ENCODE measurements at regions not wholly inside any gene's neighbourhood (a gene's known extent, or its start where the extent isn't known, plus 50 kb on each side); places are given as distances from the start of the nearest gene placed in this dataset.
A peak's percentile ranks its signal among the peaks of the same experiment; 100 is the strongest.

GRCh38 chr3:41030220-41030619 lies 169.1 kb upstream of the CTNNB1 start:
- DNase-seq, result no peak
- Histone ChIP-seq H3K36me3 (ENCODE audit: control insufficient read depth in 3 of 3, insufficient read depth in 2 of 3, low read depth in 1 of 3, low read length in 3 of 3) (no peaks in the 10 kb centered on the region), H3K4me1 (ENCODE audit: control insufficient read depth in 3 of 3, insufficient read depth in 2 of 3, low read depth in 1 of 3, low read length in 2 of 3) (peaks cover 0 to 3% (median 0%) of the 10 kb centered on the region in 3 donors), H3K27me3 (ENCODE audit: control insufficient read depth in 3 of 3, insufficient read depth in 3 of 3, low read length in 3 of 3) (no peaks in the 10 kb centered on the region), H3K27ac (ENCODE audit: low read depth in 1 of 3, low read length in 2 of 3) (no peak overlapping the region), H3K4me3 (ENCODE audit: low read depth in 1 of 3, low read length in 3 of 3) (no peak overlapping the region), H3K9me3 (ENCODE audit: control insufficient read depth in 2 of 2, insufficient read depth in 1 of 2, low read depth in 1 of 2, low read length in 1 of 2) (peaks cover 0 to 6% of the 10 kb centered on the region in 2 donors)
- WGBS, 3 donors, result 57 to 81% (median 75%) methylated on average over 4 of the region's 4 CpGs
- FAIRE-seq, result no peak

GRCh38 chr3:41031401-41031800 lies 167.9 kb upstream of the CTNNB1 start:
- FAIRE-seq, result no peak
- WGBS, 3 donors, result 75 to 77% (median 76%) methylated on average over 2 of the region's 2 CpGs
- H3K36me3 ChIP-seq (ENCODE audit: control insufficient read depth in 3 of 3, insufficient read depth in 2 of 3, low read depth in 1 of 3, low read length in 3 of 3), result no peaks in the 10 kb centered on the region

GRCh38 chr3:41033956-41034519 lies 165.3 kb upstream of the CTNNB1 start:
- no peaks in the 10 kb centered on the region for H3K36me3 ChIP-seq (ENCODE audit: control insufficient read depth in 3 of 3, insufficient read depth in 2 of 3, low read depth in 1 of 3, low read length in 3 of 3)
- no peak overlapping the region for H3K27ac ChIP-seq (ENCODE audit: low read depth in 1 of 3, low read length in 2 of 3)
- H3K4me3 ChIP-seq (ENCODE audit: low read depth in 1 of 3, low read length in 3 of 3), result no peak overlapping the region
- 77 to 85% (median 82%) methylated on average over 3 of the region's 3 CpGs for WGBS, 3 donors
- H3K27me3 ChIP-seq (ENCODE audit: control insufficient read depth in 3 of 3, insufficient read depth in 3 of 3, low read length in 3 of 3), result no peaks in the 10 kb centered on the region
- H3K9me3 ChIP-seq (ENCODE audit: control insufficient read depth in 2 of 2, insufficient read depth in 1 of 2, low read depth in 1 of 2, low read length in 1 of 2), result peaks cover 0 to 6% of the 10 kb centered on the region in 2 donors
- FAIRE-seq (no peak), DNase-seq (no peak)
- H3K4me1 ChIP-seq (ENCODE audit: control insufficient read depth in 3 of 3, insufficient read depth in 2 of 3, low read depth in 1 of 3, low read length in 2 of 3), result no peaks in the 10 kb centered on the region

More at GRCh38 chr3:41031401-41031800, 167.9 kb upstream of the CTNNB1 start:
- Histone ChIP-seq H3K27me3 (ENCODE audit: control insufficient read depth in 3 of 3, insufficient read depth in 3 of 3, low read length in 3 of 3) (no peaks in the 10 kb centered on the region), H3K4me1 (ENCODE audit: control insufficient read depth in 3 of 3, insufficient read depth in 2 of 3, low read depth in 1 of 3, low read length in 2 of 3) (peaks cover 0 to under 1% (median 0%) of the 10 kb centered on the region in 3 donors), H3K4me3 (ENCODE audit: low read depth in 1 of 3, low read length in 3 of 3) (no peak overlapping the region), H3K9me3 (ENCODE audit: control insufficient read depth in 2 of 2, insufficient read depth in 1 of 2, low read depth in 1 of 2, low read length in 1 of 2) (peaks cover 0 to 6% of the 10 kb centered on the region in 2 donors), H3K27ac (ENCODE audit: low read depth in 1 of 3, low read length in 2 of 3) (no peak overlapping the region)
- no peak for DNase-seq

- FAIRE-seq (no peak), DNase-seq (no peak)
- Histone ChIP-seq H3K27me3 (ENCODE audit: control insufficient read depth in 3 of 3, insufficient read depth in 3 of 3, low read length in 3 of 3) (no peaks in the 10 kb centered on the region), H3K27ac (ENCODE audit: low read depth in 1 of 3, low read length in 2 of 3) (no peak overlapping the region), H3K4me1 (ENCODE audit: control insufficient read depth in 3 of 3, insufficient read depth in 2 of 3, low read depth in 1 of 3, low read length in 2 of 3) (no peaks in the 10 kb centered on the region), H3K4me3 (ENCODE audit: low read depth in 1 of 3, low read length in 3 of 3) (no peak overlapping the region), H3K9me3 (ENCODE audit: control insufficient read depth in 2 of 2, insufficient read depth in 1 of 2, low read depth in 1 of 2, low read length in 1 of 2) (peaks cover 0 to 6% of the 10 kb centered on the region in 2 donors), H3K36me3 (ENCODE audit: control insufficient read depth in 3 of 3, insufficient read depth in 2 of 3, low read depth in 1 of 3, low read length in 3 of 3) (no peaks in the 10 kb centered on the region)
- 56 to 70% (median 65%) methylated on average over 2 of the region's 2 CpGs for WGBS, 3 donors
Observed at GRCh38 chr3:41035456-41036022, 163.8 kb upstream of the CTNNB1 start.

GRCh38 chr3:41037651-41038334 lies 161.5 kb upstream of the CTNNB1 start:
- Histone ChIP-seq H3K9me3 (ENCODE audit: control insufficient read depth in 2 of 2, insufficient read depth in 1 of 2, low read depth in 1 of 2, low read length in 1 of 2) (peaks cover 0 to 6% of the 10 kb centered on the region in 2 donors), H3K27me3 (ENCODE audit: control insufficient read depth in 3 of 3, insufficient read depth in 3 of 3, low read length in 3 of 3) (no peaks in the 10 kb centered on the region), H3K27ac (ENCODE audit: low read depth in 1 of 3, low read length in 2 of 3) (no peak overlapping the region), H3K4me1 (ENCODE audit: control insufficient read depth in 3 of 3, insufficient read depth in 2 of 3, low read depth in 1 of 3, low read length in 2 of 3) (peaks cover 0 to 2% (median 0%) of the 10 kb centered on the region in 3 donors), H3K36me3 (ENCODE audit: control insufficient read depth in 3 of 3, insufficient read depth in 2 of 3, low read depth in 1 of 3, low read length in 3 of 3) (no peaks in the 10 kb centered on the region), H3K4me3 (ENCODE audit: low read depth in 1 of 3, low read length in 3 of 3) (no peak overlapping the region)
- FAIRE-seq (no peak), DNase-seq (no peak)
- WGBS, 3 donors, result 84 to 90% (median 85%) methylated on average over 4 of the region's 4 CpGs

- Histone ChIP-seq H3K36me3 (ENCODE audit: control insufficient read depth in 3 of 3, insufficient read depth in 2 of 3, low read depth in 1 of 3, low read length in 3 of 3) (no peaks in the 10 kb centered on the region), H3K4me3 (ENCODE audit: low read depth in 1 of 3, low read length in 3 of 3) (no peak overlapping the region), H3K4me1 (ENCODE audit: control insufficient read depth in 3 of 3, insufficient read depth in 2 of 3, low read depth in 1 of 3, low read length in 2 of 3) (peaks cover 0 to 2% (median 0%) of the 10 kb centered on the region in 3 donors), H3K27me3 (ENCODE audit: control insufficient read depth in 3 of 3, insufficient read depth in 3 of 3, low read length in 3 of 3) (no peaks in the 10 kb centered on the region), H3K27ac (ENCODE audit: low read depth in 1 of 3, low read length in 2 of 3) (no peak overlapping the region), H3K9me3 (ENCODE audit: control insufficient read depth in 2 of 2, insufficient read depth in 1 of 2, low read depth in 1 of 2, low read length in 1 of 2) (no peaks in the 10 kb centered on the region)
- WGBS, 3 donors, result 79 to 91% (median 87%) methylated on average over 2 of the region's 2 CpGs
- FAIRE-seq (no peak), DNase-seq (no peak)
Observed at GRCh38 chr3:41040256-41040655, 159.0 kb upstream of the CTNNB1 start.

GRCh38 chr3:41041462-41041861 lies 157.8 kb upstream of the CTNNB1 start:
- Histone ChIP-seq H3K27me3 (ENCODE audit: control insufficient read depth in 3 of 3, insufficient read depth in 3 of 3, low read length in 3 of 3) (no peaks in the 10 kb centered on the region), H3K36me3 (ENCODE audit: control insufficient read depth in 3 of 3, insufficient read depth in 2 of 3, low read depth in 1 of 3, low read length in 3 of 3) (no peaks in the 10 kb centered on the region), H3K4me3 (ENCODE audit: low read depth in 1 of 3, low read length in 3 of 3) (no peak overlapping the region), H3K4me1 (ENCODE audit: control insufficient read depth in 3 of 3, insufficient read depth in 2 of 3, low read depth in 1 of 3, low read length in 2 of 3) (peaks cover 0 to 2% (median 0%) of the 10 kb centered on the region in 3 donors), H3K27ac (ENCODE audit: low read depth in 1 of 3, low read length in 2 of 3) (no peak overlapping the region), H3K9me3 (ENCODE audit: control insufficient read depth in 2 of 2, insufficient read depth in 1 of 2, low read depth in 1 of 2, low read length in 1 of 2) (peaks cover 0 to 2% of the 10 kb centered on the region in 2 donors)
- FAIRE-seq (no peak), DNase-seq (peak in 1 of 2 donors; percentile 13)
- WGBS, 3 donors, result 51 to 58% (median 56%) methylated on average over 4 of the region's 4 CpGs

GRCh38 chr3:41041899-41042298 lies 157.4 kb upstream of the CTNNB1 start:
- peaks cover 0 to 2% of the 10 kb centered on the region in 2 donors for H3K9me3 ChIP-seq (ENCODE audit: control insufficient read depth in 2 of 2, insufficient read depth in 1 of 2, low read depth in 1 of 2, low read length in 1 of 2)
- DNase-seq (peak in 1 of 2 donors; percentile 46), FAIRE-seq (no peak)
- no peaks in the 10 kb centered on the region for H3K27me3 ChIP-seq (ENCODE audit: control insufficient read depth in 3 of 3, insufficient read depth in 3 of 3, low read length in 3 of 3)
- WGBS, 3 donors, result 53 to 77% (median 57%) methylated on average over 1 of the region's 1 CpG
- peaks cover 0 to 2% (median 0%) of the 10 kb centered on the region in 3 donors for H3K4me1 ChIP-seq (ENCODE audit: control insufficient read depth in 3 of 3, insufficient read depth in 2 of 3, low read depth in 1 of 3, low read length in 2 of 3)
- no peaks in the 10 kb centered on the region for H3K36me3 ChIP-seq (ENCODE audit: control insufficient read depth in 3 of 3, insufficient read depth in 2 of 3, low read depth in 1 of 3, low read length in 3 of 3)
- H3K4me3 ChIP-seq (ENCODE audit: low read depth in 1 of 3, low read length in 3 of 3), result no peak overlapping the region
- no peak overlapping the region for H3K27ac ChIP-seq (ENCODE audit: low read depth in 1 of 3, low read length in 2 of 3)
